Inferior parietal cortex (tissue), 1 donor: ENCODE measurements at regions not wholly inside any gene's neighbourhood (a gene's known extent, or its start where the extent isn't known, plus 50 kb on each side); places are given as distances from the start of the nearest gene placed in this dataset.

Experiments
- DNase-seq: peaks from one replicate; pipeline ENCODE4 v3.0.0-alpha.2; 2016; ENCODE audit errors: extremely low spot score

DNA sequence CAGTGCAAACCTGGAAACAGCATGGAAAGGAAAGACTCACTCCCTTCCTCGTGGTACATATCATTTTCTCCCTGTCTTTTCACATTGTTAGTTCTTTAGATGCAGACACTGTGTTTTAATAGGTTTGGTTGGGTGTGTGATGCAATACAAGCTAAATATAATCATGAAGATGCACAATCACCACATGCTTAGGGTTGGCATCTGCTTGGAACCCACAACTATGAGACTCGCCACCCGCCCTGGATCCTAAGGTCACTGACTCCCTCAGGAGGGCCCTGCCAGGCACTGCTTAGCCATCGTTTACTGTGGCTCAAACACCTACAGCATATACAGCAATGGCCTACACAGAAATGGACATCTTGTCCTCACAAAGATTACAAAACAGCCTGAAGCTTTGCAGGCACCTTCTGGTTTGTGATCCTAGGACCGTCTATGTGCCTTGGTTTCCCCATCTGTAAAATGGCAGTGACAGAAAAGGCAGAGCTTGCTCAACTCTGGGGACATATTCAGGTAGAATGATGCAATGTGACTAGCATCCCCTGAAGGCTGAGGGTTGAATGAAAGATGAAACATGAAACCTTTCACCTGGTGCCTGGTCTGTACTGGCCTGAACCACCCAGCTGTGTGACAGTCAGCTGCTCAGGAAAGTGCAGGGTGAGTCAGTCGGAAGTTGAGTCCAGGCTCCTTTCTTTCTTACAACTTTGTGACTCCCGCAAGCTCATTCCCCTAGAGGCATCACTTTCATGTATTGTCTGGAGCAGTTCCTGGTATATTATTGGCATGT, 123.6 kb upstream of the PFN2 start:
- no peak for DNase-seq

DNA sequence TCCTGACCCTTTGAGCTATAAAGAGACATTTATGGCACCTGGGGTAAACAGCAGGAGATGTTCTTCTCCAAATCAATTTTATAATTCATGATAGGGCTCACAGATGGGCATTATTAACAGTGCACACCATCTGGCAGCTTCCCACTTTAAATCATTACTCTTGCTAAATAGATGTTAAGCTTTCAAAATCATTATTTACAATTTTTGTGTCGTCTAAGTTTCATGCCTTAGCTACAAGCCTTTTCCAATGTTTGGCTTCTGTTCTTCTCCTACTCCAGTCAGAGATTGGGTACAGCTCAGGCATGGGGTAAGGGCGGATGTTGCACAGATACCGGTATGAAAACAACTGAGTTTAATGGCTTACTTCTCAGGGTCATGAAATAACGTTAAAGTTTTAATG, 120.9 kb upstream of the PFN2 start:
- no peak for DNase-seq

- no peak for DNase-seq
Measured at GRCh38 chr3:150090877-150091276, 120.2 kb upstream of the PFN2 start.

- DNase-seq = no peak
Measured at GRCh38 chr3:150090006-150090405, 119.3 kb upstream of the PFN2 start.

DNA sequence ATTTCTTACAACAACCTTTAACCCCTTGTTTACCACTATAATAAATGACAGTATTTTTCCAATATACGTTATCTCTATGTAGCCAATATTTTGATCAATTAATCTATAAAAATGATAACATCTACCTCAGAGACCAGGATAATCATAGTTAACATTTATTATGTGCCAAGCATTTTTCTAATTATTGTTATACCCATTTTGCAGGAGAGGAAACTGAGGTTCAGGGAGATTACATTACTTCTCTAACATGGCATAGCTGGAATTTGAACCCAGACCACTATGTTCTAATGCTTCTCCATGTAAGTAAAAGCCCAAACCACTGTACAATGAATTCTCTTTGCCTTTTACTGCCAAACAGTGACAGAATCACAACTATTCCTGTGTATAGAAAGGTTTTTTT, 113.4 kb upstream of the PFN2 start:
- DNase-seq = no peak

GRCh38 chr3:150083655-150084042, 113.0 kb upstream of the PFN2 start:
- DNase-seq = peak; percentile 54

DNA sequence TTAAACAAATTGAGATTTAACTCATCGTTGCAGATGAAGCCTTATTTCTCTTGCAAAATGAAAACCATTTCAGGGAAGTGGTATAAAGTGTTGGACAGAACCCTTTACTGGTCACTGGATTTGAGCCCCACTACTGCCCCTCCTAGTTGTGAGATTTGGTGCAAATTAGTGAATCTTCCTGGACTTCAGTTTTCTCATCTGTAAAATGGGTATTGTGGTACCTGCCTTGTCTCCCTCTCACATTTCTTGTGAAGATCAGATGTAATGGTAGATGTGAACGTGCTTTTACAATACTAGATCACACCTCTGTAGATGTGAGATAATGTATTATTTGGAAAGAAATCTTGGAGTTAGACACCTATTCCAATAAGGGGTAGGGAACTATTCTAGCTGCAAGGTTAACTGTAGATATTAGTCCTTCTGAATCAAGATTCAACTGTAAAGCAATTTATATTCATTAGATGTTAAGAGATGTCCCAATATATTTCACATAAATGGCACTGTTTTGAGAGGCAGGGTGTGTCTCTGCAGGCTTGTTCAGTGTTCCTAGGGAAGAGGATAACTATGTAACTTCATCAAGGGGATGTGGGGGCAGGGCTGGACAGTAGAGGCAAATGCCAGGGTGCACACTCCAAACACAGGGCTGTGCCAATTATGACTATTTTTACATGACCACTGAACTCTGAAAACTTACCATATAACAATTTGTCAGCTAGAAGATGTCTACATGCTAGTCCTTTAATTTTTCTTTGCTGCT, 112.4 kb upstream of the PFN2 start:
- no peak for DNase-seq

DNA sequence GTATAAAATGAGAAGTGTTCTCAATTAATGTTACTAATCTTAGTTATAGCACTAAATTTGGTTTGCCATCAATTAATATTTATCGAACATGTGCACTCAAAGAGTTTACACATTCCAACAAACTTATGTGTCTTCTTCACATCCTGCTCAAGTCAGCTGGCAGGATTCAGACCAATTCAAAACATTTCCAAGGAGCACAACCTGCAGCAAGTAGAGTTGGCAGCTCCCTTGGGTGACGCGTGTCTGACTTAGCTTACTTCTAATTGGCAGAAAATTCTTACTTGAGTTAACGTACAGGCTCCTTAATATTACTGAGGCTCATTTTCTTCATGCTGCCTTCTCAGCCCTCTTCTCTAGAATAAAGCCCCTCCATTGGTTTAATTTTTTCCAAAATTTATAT, 110.4 kb upstream of the PFN2 start:
- DNase-seq = no peak

DNA sequence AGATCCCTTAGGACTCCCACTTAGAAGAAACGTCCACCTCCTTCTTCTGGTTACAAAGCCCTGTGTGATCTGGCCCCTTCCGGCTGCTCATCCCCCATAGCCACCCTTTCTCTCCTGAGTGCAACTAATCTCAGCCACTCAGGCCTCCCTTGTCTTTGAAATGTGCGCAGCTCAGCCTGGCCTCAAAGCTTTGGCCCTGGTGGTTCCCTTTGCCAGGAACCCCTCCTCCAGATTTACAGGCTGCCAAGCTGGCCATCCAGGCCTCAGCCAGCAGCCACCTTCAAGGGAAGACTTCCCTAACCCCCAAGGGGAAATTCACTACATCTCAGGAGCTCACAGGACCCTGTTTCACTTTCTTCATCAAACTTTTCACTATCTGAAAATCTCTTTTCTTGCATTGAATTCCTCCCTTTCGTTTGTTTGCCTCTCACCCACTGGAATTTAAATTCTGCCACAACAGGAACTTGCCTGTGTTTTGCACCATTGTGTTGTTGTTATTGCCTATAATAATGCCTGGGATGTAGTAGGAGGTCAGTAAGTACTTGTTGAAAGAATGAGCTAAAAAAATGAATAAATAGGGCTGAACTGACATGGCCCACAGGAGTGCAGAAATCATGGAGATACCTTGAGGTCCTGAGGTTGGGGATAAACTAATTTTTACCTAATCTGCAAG, 109.5 kb upstream of the PFN2 start:
- DNase-seq = no peak

- DNase-seq = no peak
Measured at GRCh38 chr3:150079029-150079739, 108.5 kb upstream of the PFN2 start.

GRCh38 chr3:150077581-150078247, 107.0 kb upstream of the PFN2 start:
- DNase-seq = no peak

DNA sequence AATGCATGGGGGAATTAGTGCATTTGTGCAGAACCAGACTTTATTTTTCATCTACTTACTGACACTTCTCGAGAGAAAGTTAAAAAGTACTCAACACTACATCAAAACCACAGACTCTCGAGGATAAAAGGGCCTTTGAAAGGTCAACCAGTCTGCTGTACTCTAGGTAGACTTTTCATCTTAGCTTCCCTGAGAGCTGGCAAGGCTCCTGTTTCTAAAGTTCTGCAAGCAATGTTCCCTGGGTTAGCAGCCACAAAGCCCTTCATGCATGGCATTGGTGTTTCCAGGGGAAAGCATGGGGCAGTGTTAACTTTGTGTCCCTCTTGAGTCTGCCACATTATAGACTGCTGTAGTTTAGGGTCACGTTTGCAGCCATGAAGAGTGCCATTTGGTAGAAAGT, 106.4 kb upstream of the PFN2 start:
- DNase-seq = no peak

GRCh38 chr3:150076443-150076842, 105.7 kb upstream of the PFN2 start:
- DNase-seq = no peak

DNA sequence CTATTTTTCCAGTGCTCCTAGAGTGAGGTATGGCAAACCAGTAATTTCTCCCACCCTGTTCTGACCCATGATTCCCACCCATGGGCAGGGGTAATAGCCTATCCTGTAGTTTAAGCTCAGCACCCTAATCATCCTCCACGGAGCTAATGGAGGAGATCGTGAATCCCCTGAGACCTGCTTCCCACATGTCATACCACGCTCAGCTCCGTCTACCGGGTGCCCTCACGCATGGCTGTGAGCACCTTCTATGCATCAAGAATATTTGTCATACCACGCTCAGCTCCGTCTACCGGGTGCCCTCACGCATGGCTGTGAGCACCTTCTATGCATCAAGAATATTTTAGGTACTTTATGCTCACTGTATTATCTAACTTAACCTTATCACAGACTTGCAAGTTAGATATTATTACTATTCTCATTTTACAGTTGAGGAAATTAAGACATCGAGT, 104.7 kb upstream of the PFN2 start:
- no peak for DNase-seq

DNA sequence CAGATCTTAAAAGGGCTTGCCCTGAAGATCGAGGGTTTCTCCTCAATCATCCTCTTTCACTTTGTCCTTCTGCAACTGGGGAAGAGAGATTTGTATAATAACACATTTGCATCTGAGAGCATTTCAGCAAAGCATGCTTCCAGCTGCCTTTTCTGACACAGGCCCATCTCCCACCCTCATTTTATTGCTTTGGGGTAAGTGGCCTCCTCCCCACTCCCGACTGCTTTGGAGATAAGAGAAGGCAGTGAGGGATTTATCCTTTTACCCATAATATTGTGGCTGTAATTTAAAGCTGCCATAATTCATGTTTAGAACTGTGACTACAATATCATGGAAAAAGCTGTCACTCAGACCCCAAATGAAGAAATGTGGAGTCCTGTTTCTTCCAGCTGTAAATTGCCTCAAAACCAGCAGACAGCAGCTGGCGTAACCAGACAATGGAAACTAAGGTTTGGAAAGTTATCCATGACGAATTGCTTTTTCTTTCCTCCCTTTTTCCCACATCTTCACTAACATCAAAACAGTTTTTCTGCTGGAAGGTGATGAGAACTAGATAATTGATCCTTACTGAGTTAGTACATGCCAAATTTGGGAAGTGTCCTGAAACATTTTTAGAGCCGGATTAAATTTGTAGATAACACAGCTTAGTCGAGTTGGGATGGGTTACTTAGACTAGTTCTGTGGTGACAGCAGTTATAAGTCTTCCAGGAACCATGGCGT, 104.2 kb upstream of the PFN2 start:
- DNase-seq = no peak

GRCh38 chr3:150074277-150074676, 103.6 kb upstream of the PFN2 start:
- DNase-seq = no peak

GRCh38 chr3:150073513-150073912, 102.8 kb upstream of the PFN2 start:
- DNase-seq = no peak

- no peak for DNase-seq
Measured at GRCh38 chr3:150073031-150073430, 102.3 kb upstream of the PFN2 start.

GRCh38 chr3:150072576-150072975, 101.9 kb upstream of the PFN2 start:
- DNase-seq = no peak

- no peak for DNase-seq
Measured at GRCh38 chr3:150070271-150070670, 99.6 kb upstream of the PFN2 start.

- no peak for DNase-seq
Measured at GRCh38 chr3:150069633-150070032, 98.9 kb upstream of the PFN2 start.
